Heart left ventricle (tissue), 16 donors: ENCODE measurements at regions not wholly inside any gene's neighbourhood (a gene's known extent, or its start where the extent isn't known, plus 50 kb on each side); places are given as distances from the start of the nearest gene placed in this dataset.

Source experiments
- ATAC-seq, 4 donors: fragments of 200-7000 bp; cut with Tn5 transposase; one replicate each; pipeline ENCODE4 v1.9.1; 2020 to 2022; ENCODE audit warnings: moderate library complexity in 4 of 4, mild to moderate bottlenecking in 3 of 4, moderate number of reproducible peaks in 1 of 4
- DNase-seq, 5 donors: peaks; one replicate each; pipeline ENCODE4 v3.0.0-alpha.2; 2020
- H3K27ac ChIP-seq, 12 donors: fragments of 200-600 bp; sonication (generic) in 4 of 12; one replicate each; pipeline versions ENCODE4 v1.5.0 to v1.8.0; 2016 to 2022; ENCODE audit warnings: mild to moderate bottlenecking in 2 of 12
- H3K27me3 ChIP-seq, 9 donors: fragments of 200-600 bp; sonication (generic) in 2 of 9; one replicate each; pipeline versions ENCODE4 v1.5.1 to v1.8.0; 2016 to 2022; ENCODE audit warnings: mild to moderate bottlenecking in 3 of 9
- H3K36me3 ChIP-seq, 9 donors: fragments of 200-600 bp; sonication (generic) in 2 of 9; one replicate each; pipeline versions ENCODE4 v1.5.0 to v1.8.0; 2018 to 2022; ENCODE audit warnings: mild to moderate bottlenecking in 2 of 9
- H3K4me1 ChIP-seq, 12 donors: fragments of 200-600 bp; sonication (generic) in 4 of 12; one replicate each; pipeline versions ENCODE4 v1.5.0 to v1.8.0; 2016 to 2022; ENCODE audit warnings: mild to moderate bottlenecking in 3 of 12
- H3K4me3 ChIP-seq, 12 donors: fragments of 200-600 bp; sonication (generic) in 4 of 12; one replicate each; pipeline versions ENCODE4 v1.5.0 to v1.8.0; 2017 to 2022; ENCODE audit warnings: mild to moderate bottlenecking in 9 of 12, moderate library complexity in 4 of 12
- H3K9me3 ChIP-seq, 12 donors: fragments of 200-600 bp; sonication (generic) in 4 of 12; one replicate each; pipeline versions ENCODE4 v1.5.0 to v1.8.0; 2016 to 2022; ENCODE audit warnings: mild to moderate bottlenecking in 1 of 12
- CTCF ChIP-seq, 12 donors: fragments of 200-600 bp; sonication (generic) in 4 of 12; IDR thresholded peaks; one replicate each; pipeline versions ENCODE4 v1.5.0 to v1.8.0; 2018 to 2022; ENCODE audit warnings: antibody characterized with exemption in 12 of 12, mild to moderate bottlenecking in 5 of 12
- POLR2A ChIP-seq, 2 donors: fragments of 450-650 bp; IDR thresholded peaks; one replicate each; pipeline ENCODE4 v1.6.1; 2017; ENCODE audit warnings: antibody characterized with exemption in 2 of 2, mild to moderate bottlenecking in 2 of 2, moderate library complexity in 2 of 2
- WGBS, 4 donors: extraction: QIAGEN DNeasy Blood & Tissue Kit in 2 of 4; methylation state at CpG; one replicate each; pipeline versions ENCODE4 v1.1.5 to v1.1.7; 2013 to 2018; 5-methylcytosine and 5-hydroxymethylcytosine counted together
- intact Hi-C, 10 donors: fragments of 100-400 bp; cut with DNase I; formaldehyde crosslinking; loops; one replicate each; pipeline versions ENCODE4 v1.11.1 to v1.14.2; 2022
- donor health status: ischemic (EF 13 %, LVEDD 7.1; RV severe dilation, severe dysfunction).
- donor health status: healthy with polysubstance abuse.
- donor health status: DM: no; HTN: yes; CAD: no.
- donor health status: DM: no; HTN: no; CAD: no.
- donor health status: ischemic (EF 25% LVEDD 6.9; RV normal size, moderate dysfunction).
- donor health status: ischemic (EF 25% LVEDD 5.7; RV mildly dilated, moderate dysfunction).
- donor health status: healthy.
- donor health status: DM: yes; HTN: yes; CAD: no.
- donor health status: ischemic (EF 35%, LVEDD 5.7; RV mildly dilated, moderate dysfunction).
- donor health status: nonischemic (EF 11% LVEDD 7.7; RV severe dilation, severe dysfunction).
- donor health status: DM: yes; HTN: yes; CAD: no.
- donor health status: PGD.
- donor health status: ischemic (EF 29% LVEDD 5.4; RV normal size, mild dysfunction).
- donor health status: nonischemic (EF 23%, LVEDD 6.1; RV moderate dilation, normal function).

DNA sequence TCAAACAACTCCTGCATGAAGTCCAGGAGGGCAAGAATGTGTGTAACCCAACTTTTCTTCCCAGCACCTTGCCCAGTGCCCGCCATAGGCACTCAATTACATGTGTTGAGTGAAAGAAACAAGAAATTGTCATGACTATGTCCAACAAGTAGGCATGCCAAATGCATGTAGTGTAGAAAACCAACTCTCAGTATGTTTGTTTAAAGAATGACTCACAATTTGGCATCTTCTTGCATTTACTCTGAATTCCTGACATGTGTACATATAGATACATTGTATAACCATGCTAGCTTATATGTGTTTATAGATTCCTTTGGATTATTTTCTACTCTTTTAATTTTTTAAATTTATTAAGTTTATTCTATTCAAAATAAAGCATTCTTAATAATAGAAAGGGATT is 305.0 kb downstream of the EFNB2 start:
- 40 to 91% (median 90%) methylated on average over 1 of the region's 1 CpG for whole genome bisulfite sequencing, 4 donors
- TF ChIP-seq CTCF (IDR thresholded peaks at IDR 0.05) (no peak), POLR2A (IDR thresholded peaks at IDR 0.05) (no peak)
- no peak for DNase-seq
- no peak overlapping the region for H3K27ac ChIP-seq
- no peak overlapping the region for H3K4me3 ChIP-seq
- peaks cover 0 to 10% (median 0%) of the 10 kb centered on the region in 12 donors for H3K9me3 ChIP-seq
- intact Hi-C loops = no loop called here
- no peaks in the 10 kb centered on the region for H3K36me3 ChIP-seq
- H3K4me1 ChIP-seq = peaks cover 0 to 6% (median 0%) of the 10 kb centered on the region in 12 donors
- no peak for ATAC-seq
- peaks cover 0 to 18% (median 0%) of the 10 kb centered on the region in 9 donors for H3K27me3 ChIP-seq

- Histone ChIP-seq H3K36me3 (no peaks in the 10 kb centered on the region), H3K27ac (no peak overlapping the region), H3K9me3 (no peaks in the 10 kb centered on the region), H3K4me1 (no peaks in the 10 kb centered on the region), H3K27me3 (peaks cover 0 to 23% (median 0%) of the 10 kb centered on the region in 9 donors), H3K4me3 (no peak overlapping the region)
- ATAC-seq (no peak), DNase-seq (no peak)
- intact Hi-C loops = no loop called here
- TF ChIP-seq CTCF (IDR thresholded peaks at IDR 0.05) = no peak
- TF ChIP-seq POLR2A (IDR thresholded peaks at IDR 0.05) = no peak
- 63 to 81% (median 75%) methylated on average over 2 of the region's 2 CpGs for WGBS, 4 donors
Measured at GRCh38 chr13:106225126-106225525, 310.3 kb downstream of the EFNB2 start.

DNA sequence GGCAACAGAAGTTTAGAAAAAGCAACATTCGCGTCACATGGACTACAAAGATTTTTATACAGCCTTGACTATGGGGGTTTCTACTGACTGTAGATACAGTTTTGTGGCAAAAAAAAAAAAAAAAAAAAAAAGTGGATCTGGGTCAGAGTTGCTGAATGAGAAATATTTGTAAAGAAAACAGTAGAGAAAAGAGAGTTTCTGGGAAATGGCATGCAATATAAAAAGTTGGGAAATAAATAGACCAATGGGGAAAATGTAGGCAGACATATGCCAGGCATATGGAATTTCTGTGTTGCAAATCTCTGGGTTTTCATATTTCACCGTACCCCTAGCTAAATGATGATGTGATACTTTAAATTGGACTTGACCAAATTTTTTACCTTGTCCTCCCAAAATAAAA is 315.3 kb downstream of the EFNB2 start:
- intact Hi-C loops = no loop called here
- H3K9me3 ChIP-seq = no peaks in the 10 kb centered on the region
- no peak for TF ChIP-seq POLR2A (IDR thresholded peaks at IDR 0.05)
- no peak for TF ChIP-seq CTCF (IDR thresholded peaks at IDR 0.05)
- H3K36me3 ChIP-seq = no peaks in the 10 kb centered on the region
- no peaks in the 10 kb centered on the region for H3K4me1 ChIP-seq
- ATAC-seq = no peak
- H3K27me3 ChIP-seq = peaks cover 0 to 2% (median 0%) of the 10 kb centered on the region in 9 donors
- no peak overlapping the region for H3K4me3 ChIP-seq
- WGBS, 4 donors = 96 to 98% (median 96%) methylated on average over 3 of the region's 3 CpGs
- no peak overlapping the region for H3K27ac ChIP-seq
- no peak for DNase-seq

GRCh38 chr13:106213028-106213757 is 322.3 kb downstream of the EFNB2 start:
- no peaks in the 10 kb centered on the region for H3K27me3 ChIP-seq
- no peak overlapping the region for H3K27ac ChIP-seq
- H3K9me3 ChIP-seq = no peaks in the 10 kb centered on the region
- intact Hi-C loops = no loop called here
- ATAC-seq (no peak), DNase-seq (no peak)
- no peaks in the 10 kb centered on the region for H3K36me3 ChIP-seq
- H3K4me1 ChIP-seq = no peaks in the 10 kb centered on the region
- H3K4me3 ChIP-seq = no peak overlapping the region
- 92 to 95% (median 93%) methylated on average over 18 of the region's 18 CpGs for WGBS, 4 donors
- TF ChIP-seq CTCF (IDR thresholded peaks at IDR 0.05) = no peak
- no peak for TF ChIP-seq POLR2A (IDR thresholded peaks at IDR 0.05)
